ENCODE measurements at regions not wholly inside any gene's neighbourhood (a gene's known extent, or its start where the extent isn't known, plus 50 kb on each side); places are given as distances from the start of the nearest gene placed in this dataset.
"Not testable (repeated sequence)": the region's sequence is repeated elsewhere in the genome, so short reads cannot be mapped to it uniquely, and the experiment has no call there.

DNA sequence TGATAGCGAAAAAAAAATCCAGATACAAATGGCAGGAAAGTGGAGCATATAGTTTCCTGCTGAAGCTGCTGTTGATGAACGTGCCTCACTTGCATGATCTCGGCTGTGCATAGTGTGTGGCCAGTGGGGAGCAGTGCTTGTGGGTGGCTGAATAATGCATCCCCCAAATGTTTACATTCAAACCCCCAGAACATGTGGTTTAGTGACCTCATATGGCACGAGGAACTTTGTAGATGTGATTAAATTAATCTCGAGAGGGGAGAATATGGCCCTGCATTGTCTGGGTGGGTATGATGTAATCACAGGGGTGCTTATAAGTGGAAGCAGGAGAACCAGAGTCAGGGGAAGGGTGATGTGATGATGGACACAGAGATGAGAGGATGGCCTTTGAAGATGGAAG lies 425.0 kb downstream of the TMEM121 start:
- Histone ChIP-seq H3K4me3 (ENCODE audit: low read depth, low read length) (no peak overlapping the region), H3K27ac (no peak overlapping the region), H3K36me3 (no peaks in the 10 kb centered on the region), H3K9me3 (ENCODE audit: severe bottlenecking) (no peaks in the 10 kb centered on the region), H3K27me3 (ENCODE audit: insufficient read depth, low read depth, severe bottlenecking) (peaks cover 5% of the 10 kb centered on the region)
- TF ChIP-seq, protein P1, sequence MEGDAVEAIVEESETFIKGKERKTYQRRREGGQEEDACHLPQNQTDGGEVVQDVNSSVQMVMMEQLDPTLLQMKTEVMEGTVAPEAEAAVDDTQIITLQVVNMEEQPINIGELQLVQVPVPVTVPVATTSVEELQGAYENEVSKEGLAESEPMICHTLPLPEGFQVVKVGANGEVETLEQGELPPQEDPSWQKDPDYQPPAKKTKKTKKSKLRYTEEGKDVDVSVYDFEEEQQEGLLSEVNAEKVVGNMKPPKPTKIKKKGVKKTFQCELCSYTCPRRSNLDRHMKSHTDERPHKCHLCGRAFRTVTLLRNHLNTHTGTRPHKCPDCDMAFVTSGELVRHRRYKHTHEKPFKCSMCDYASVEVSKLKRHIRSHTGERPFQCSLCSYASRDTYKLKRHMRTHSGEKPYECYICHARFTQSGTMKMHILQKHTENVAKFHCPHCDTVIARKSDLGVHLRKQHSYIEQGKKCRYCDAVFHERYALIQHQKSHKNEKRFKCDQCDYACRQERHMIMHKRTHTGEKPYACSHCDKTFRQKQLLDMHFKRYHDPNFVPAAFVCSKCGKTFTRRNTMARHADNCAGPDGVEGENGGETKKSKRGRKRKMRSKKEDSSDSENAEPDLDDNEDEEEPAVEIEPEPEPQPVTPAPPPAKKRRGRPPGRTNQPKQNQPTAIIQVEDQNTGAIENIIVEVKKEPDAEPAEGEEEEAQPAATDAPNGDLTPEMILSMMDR (IDR thresholded peaks at IDR 0.05; ENCODE audit: low read depth, low read length) = no peak
- DNase-seq = no peak

DNA sequence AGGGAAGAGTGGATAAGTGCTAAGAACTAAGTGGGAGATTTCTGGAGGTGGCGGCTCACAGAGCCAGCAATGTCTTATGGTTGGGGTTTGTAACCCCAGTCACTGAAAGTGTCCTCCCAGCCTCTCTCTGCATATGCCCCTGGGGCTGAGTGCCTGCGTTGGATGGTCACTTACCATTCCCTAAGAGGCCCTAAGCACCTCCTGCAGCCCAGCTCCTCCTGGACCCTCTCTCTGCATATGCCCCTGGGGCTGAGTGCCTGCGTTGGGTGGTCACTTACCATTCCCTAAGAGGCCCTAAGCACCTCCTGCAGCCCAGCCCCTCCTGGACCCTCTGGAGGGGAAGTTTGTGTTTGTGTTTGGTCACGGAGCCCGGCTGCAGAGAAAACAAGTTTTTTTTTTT lies 425.8 kb downstream of the TMEM121 start:
- no peak overlapping the region for H3K4me3 ChIP-seq (ENCODE audit: low read depth, low read length)
- no peaks in the 10 kb centered on the region for H3K9me3 ChIP-seq (ENCODE audit: severe bottlenecking)
- H3K27me3 ChIP-seq (ENCODE audit: insufficient read depth, low read depth, severe bottlenecking) = peaks cover 5% of the 10 kb centered on the region
- no peak for DNase-seq
- no peak overlapping the region for H3K27ac ChIP-seq
- H3K36me3 ChIP-seq = no peaks in the 10 kb centered on the region
- TF ChIP-seq, protein P1 (IDR thresholded peaks at IDR 0.05; ENCODE audit: low read depth, low read length) = no peak

DNA sequence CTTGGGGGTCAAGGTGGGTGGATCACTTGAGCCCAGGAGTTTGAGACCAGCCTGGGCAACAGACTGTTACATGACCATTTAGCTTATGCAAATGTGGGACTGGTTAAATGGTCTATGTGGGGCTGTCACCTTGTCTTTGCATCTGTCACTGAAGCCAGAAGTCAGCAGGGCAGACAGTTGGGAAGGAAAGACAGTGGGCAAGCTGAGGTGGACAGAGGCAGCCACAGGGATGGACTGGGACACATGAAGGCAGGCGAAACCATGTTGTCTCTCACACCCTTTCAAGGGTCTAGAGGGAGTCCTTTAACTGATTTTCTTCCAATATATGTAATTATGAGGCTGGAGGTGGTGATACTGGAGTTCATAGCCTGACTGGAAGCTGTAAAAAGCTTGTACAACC lies 426.4 kb downstream of the TMEM121 start:
- no peak for DNase-seq
- Histone ChIP-seq H3K9me3 (ENCODE audit: severe bottlenecking) (no peaks in the 10 kb centered on the region), H3K4me3 (ENCODE audit: low read depth, low read length) (no peak overlapping the region), H3K27me3 (ENCODE audit: insufficient read depth, low read depth, severe bottlenecking) (peaks cover 5% of the 10 kb centered on the region), H3K27ac (no peak overlapping the region), H3K36me3 (no peaks in the 10 kb centered on the region)
- TF ChIP-seq, protein P1 (IDR thresholded peaks at IDR 0.05; ENCODE audit: low read depth, low read length) = no peak

DNA sequence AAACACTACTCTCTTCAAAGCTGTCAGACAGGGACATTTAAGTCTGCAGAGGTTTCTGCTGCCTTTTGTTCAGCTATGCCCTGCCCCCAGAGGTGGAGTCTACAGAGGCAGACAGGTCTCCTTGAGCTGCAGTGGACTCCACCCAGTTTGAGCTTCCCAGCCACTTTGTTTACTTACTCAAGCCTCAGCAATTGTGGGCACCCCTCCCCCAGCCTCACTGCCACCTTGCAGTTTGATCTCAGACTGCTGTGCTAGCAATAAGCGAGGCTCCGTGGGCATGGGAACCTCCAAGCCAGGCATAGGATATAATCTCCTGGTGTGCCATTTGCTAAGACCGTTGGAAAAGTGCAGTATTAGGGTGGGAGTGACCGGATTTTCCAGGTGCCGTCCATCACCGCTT lies 435.2 kb downstream of the TMEM121 start:
- H3K9me3 ChIP-seq (ENCODE audit: severe bottlenecking); H3K36me3 ChIP-seq; H3K27me3 ChIP-seq (ENCODE audit: insufficient read depth, low read depth, severe bottlenecking); DNase-seq; H3K4me3 ChIP-seq (ENCODE audit: low read depth, low read length); H3K27ac ChIP-seq: not testable (repeated sequence)

DNA sequence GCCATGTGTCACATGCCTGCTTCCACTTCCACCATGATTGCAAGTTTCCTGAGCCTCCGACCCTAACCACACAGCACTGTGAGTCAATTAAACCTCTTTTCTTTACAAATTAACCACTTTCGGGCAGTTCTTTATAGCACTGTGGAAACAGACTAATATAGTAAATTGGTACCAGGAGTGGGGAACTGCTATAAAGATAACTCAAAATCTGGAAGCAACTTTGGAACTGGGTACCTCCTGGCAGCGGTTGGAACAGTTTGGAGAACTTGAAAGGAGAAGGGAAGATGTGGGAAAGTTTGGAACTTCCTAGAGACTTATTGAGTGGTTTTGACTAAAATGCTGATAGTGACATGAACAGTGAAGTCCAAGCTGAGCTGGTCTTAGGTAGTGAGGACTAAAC lies 436.1 kb downstream of the TMEM121 start:
- no peak for DNase-seq
- no peak overlapping the region for H3K27ac ChIP-seq
- no peak overlapping the region for H3K4me3 ChIP-seq (ENCODE audit: low read depth, low read length)
- no peaks in the 10 kb centered on the region for H3K9me3 ChIP-seq (ENCODE audit: severe bottlenecking)
- no peaks in the 10 kb centered on the region for H3K36me3 ChIP-seq
- peaks cover 9% of the 10 kb centered on the region for H3K27me3 ChIP-seq (ENCODE audit: insufficient read depth, low read depth, severe bottlenecking)
- TF ChIP-seq, protein P1 (IDR thresholded peaks at IDR 0.05; ENCODE audit: low read depth, low read length) = no peak

DNA sequence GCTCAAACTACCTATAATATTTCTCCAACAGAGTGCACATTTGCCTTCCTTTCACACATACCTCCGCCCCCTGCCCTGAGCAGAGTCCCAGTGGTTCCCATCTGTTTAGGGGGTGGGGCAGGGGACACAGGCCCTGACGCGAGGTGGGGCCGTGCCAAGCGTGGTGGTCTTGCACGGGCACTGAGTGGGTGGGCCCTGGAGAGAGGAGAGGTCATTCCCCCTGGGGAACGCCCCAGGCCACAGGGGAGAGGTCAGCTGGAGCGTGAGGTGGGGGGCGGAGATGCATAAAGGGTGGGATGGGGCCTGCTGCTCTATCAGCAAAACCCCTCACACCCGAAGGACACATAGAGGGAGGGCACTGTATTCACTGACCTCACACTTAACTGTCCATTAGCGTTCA lies 441.9 kb downstream of the TMEM121 start:
- peaks cover 19% of the 10 kb centered on the region for H3K27me3 ChIP-seq (ENCODE audit: insufficient read depth, low read depth, severe bottlenecking)
- TF ChIP-seq, protein P1 (IDR thresholded peaks at IDR 0.05; ENCODE audit: low read depth, low read length) = no peak
- no peak overlapping the region for H3K27ac ChIP-seq
- H3K9me3 ChIP-seq (ENCODE audit: severe bottlenecking) = no peaks in the 10 kb centered on the region
- no peak for DNase-seq
- no peak overlapping the region for H3K4me3 ChIP-seq (ENCODE audit: low read depth, low read length)
- H3K36me3 ChIP-seq = no peaks in the 10 kb centered on the region

DNA sequence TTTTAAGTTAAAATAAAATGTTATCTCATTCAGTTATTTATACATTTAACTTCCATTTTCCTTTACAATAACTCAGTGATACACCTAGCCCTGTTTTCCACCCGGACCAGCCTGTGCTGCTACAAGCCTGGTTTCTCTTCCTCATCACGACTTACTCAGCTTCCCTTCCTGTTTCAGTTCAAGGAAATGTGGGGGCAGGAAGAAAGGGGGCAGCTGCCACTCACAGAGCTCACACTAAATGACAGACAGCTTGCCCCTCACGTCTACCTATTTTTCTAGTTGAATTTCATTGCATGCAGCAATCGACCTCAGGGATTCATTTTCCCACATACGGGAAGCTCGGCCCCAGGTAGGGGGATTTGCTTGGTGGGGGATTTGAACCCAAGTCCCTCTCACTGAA lies 442.6 kb downstream of the TMEM121 start:
- not testable (repeated sequence) for H3K27ac ChIP-seq; DNase-seq; H3K9me3 ChIP-seq (ENCODE audit: severe bottlenecking); H3K4me3 ChIP-seq (ENCODE audit: low read depth, low read length); H3K36me3 ChIP-seq
- peaks cover 19% of the 10 kb centered on the region for H3K27me3 ChIP-seq (ENCODE audit: insufficient read depth, low read depth, severe bottlenecking)

DNA sequence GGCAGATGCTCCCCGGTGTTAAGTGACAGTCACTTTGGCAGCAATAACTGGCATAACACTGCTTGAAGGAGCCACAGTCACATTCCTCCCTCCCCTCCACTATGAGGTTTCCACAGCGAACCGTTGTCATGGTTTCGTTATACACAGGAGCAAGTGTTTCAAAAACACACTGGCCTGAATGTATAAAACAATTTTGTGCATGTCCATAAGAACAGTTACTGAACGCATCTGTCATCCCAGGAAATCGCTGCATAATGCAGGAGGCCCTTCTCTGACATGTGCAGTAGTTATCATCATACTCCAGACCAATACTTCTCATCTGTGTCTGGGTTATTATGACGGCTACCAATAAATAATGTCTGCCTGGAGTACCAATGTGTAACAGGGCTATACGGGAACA lies 444.4 kb downstream of the TMEM121 start:
- DNase-seq; H3K27ac ChIP-seq; H3K36me3 ChIP-seq; H3K9me3 ChIP-seq (ENCODE audit: severe bottlenecking); H3K4me3 ChIP-seq (ENCODE audit: low read depth, low read length): not testable (repeated sequence)
- peaks cover 23% of the 10 kb centered on the region for H3K27me3 ChIP-seq (ENCODE audit: insufficient read depth, low read depth, severe bottlenecking)
